ENCODE measurements at regions not wholly inside any gene's neighbourhood (a gene's known extent, or its start where the extent isn't known, plus 50 kb on each side); places are given as distances from the start of the nearest gene placed in this dataset.
"Not testable (repeated sequence)": the region's sequence is repeated elsewhere in the genome, so short reads cannot be mapped to it uniquely, and the experiment has no call there.

- no peak for DNase-seq
Measured at GRCh38 chr19:30690935-30691818, 319.0 kb downstream of the ZNF536 start.

GRCh38 chr19:30690525-30690924 is 318.3 kb downstream of the ZNF536 start:
- no peak for DNase-seq

- DNase-seq = no peak
Measured at GRCh38 chr19:30689474-30689873, 317.3 kb downstream of the ZNF536 start.

- DNase-seq = no peak
Measured at GRCh38 chr19:30688696-30689095, 316.5 kb downstream of the ZNF536 start.

GRCh38 chr19:30686826-30687566 is 314.8 kb downstream of the ZNF536 start:
- no peak for DNase-seq

- no peak for DNase-seq
Measured at GRCh38 chr19:30686176-30686820, 314.1 kb downstream of the ZNF536 start.

- no peak for DNase-seq
Measured at GRCh38 chr19:30685426-30686000, 313.3 kb downstream of the ZNF536 start.

GRCh38 chr19:30684613-30685012 is 312.4 kb downstream of the ZNF536 start:
- DNase-seq = no peak

GRCh38 chr19:30682999-30683536 is 310.9 kb downstream of the ZNF536 start:
- DNase-seq = peak; percentile 69

GRCh38 chr19:30682146-30682998 is 310.2 kb downstream of the ZNF536 start:
- no peak for DNase-seq

GRCh38 chr19:30681162-30682100 is 309.2 kb downstream of the ZNF536 start:
- DNase-seq = no peak

GRCh38 chr19:30680399-30680798 is 308.2 kb downstream of the ZNF536 start:
- DNase-seq = not testable (repeated sequence)

GRCh38 chr19:30679789-30680188 is 307.6 kb downstream of the ZNF536 start:
- no peak for DNase-seq

- DNase-seq = no peak
Measured at GRCh38 chr19:30679153-30679702, 307.0 kb downstream of the ZNF536 start.

GRCh38 chr19:30678168-30678567 is 306.0 kb downstream of the ZNF536 start:
- DNase-seq = no peak

- no peak for DNase-seq
Measured at GRCh38 chr19:30677702-30678101, 305.5 kb downstream of the ZNF536 start.

GRCh38 chr19:30676990-30677679 is 305.0 kb downstream of the ZNF536 start:
- no peak for DNase-seq

- DNase-seq = no peak
Measured at GRCh38 chr19:30675086-30675485, 302.9 kb downstream of the ZNF536 start.

- no peak for DNase-seq
Measured at GRCh38 chr19:30674656-30675055, 302.5 kb downstream of the ZNF536 start.

- no peak for DNase-seq
Measured at GRCh38 chr19:30673336-30673735, 301.2 kb downstream of the ZNF536 start.
